ENCODE measurements at regions not wholly inside any gene's neighbourhood (a gene's known extent, or its start where the extent isn't known, plus 50 kb on each side); places are given as distances from the start of the nearest gene placed in this dataset.

DNA sequence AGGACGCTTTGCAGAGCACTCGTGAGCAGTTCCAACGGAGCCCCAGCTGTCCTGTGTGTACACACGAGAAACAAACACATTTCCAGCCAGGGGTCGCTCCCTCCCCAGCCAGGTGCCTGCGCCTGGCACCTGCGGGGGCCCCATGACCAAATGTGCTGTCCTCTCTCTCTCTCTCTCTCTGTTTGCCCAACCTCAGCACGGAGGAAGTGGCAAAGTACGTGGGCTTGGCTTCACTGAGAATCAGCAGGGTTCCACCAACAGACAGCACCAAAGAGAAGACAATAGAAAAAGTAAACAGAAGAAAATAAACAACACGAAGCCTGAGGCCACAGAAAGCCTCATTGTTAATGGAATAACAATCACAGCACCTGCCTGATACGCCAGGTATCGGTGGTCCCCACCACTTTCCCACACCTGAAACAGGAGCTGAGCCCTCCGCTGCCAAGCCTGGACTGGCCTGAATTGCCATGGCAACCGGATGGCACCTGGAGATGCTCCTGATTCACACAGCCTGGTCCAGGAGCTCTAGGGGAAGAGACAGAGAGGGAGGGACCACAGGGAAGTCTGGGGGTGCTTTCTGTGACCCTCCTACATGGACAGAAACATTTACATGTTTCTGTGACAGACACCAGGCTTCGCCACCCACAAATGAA lies 103.9 kb upstream of the CACNA1A start (continued):
- TF ChIP-seq FOXM1 (IDR thresholded peaks at IDR 0.05; ENCODE audit: low read depth): no peak

DNA sequence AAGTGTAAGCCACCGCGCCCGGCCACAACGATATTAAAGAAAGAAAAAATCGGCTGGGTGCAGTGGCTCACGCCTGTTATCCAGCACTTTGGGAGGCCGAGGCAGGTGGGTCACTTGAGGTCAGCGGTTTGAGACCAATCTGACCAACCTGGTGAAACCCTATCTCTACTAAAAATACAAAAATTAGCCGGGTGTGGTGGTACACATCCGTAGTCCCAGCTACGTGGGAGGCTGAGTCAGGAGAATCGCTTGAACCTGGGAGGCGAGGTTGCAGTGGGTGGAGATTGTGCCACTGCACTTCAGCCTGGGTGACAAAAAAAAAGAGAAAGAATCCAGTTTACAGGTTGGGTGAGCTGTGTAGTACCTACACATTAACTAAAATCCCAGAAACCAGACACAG lies 99.9 kb upstream of the CACNA1A start:
- WGBS (ENCODE audit: low lambda C conversion rate): 38% methylated on average over 12 of the region's 13 CpGs
- no peak for TF ChIP-seq RXRA (IDR thresholded peaks at IDR 0.05; ENCODE audit: borderline replicate concordance, low read depth)
- no peak for TF ChIP-seq NFIC (IDR thresholded peaks at IDR 0.05; ENCODE audit: borderline replicate concordance)
- TF ChIP-seq, protein P1, sequence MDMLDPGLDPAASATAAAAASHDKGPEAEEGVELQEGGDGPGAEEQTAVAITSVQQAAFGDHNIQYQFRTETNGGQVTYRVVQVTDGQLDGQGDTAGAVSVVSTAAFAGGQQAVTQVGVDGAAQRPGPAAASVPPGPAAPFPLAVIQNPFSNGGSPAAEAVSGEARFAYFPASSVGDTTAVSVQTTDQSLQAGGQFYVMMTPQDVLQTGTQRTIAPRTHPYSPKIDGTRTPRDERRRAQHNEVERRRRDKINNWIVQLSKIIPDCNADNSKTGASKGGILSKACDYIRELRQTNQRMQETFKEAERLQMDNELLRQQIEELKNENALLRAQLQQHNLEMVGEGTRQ (IDR thresholded peaks at IDR 0.05; ENCODE audit: borderline replicate concordance, low read depth, low read length): no peak
- TF ChIP-seq EZH2phosphoT487 (IDR thresholded peaks at IDR 0.05; ENCODE audit: borderline replicate concordance, low read depth): no peak
- TF ChIP-seq, protein P2, sequence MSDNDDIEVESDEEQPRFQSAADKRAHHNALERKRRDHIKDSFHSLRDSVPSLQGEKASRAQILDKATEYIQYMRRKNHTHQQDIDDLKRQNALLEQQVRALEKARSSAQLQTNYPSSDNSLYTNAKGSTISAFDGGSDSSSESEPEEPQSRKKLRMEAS (IDR thresholded peaks at IDR 0.05; ENCODE audit: low read depth): no peak
- TF ChIP-seq, protein P3, sequence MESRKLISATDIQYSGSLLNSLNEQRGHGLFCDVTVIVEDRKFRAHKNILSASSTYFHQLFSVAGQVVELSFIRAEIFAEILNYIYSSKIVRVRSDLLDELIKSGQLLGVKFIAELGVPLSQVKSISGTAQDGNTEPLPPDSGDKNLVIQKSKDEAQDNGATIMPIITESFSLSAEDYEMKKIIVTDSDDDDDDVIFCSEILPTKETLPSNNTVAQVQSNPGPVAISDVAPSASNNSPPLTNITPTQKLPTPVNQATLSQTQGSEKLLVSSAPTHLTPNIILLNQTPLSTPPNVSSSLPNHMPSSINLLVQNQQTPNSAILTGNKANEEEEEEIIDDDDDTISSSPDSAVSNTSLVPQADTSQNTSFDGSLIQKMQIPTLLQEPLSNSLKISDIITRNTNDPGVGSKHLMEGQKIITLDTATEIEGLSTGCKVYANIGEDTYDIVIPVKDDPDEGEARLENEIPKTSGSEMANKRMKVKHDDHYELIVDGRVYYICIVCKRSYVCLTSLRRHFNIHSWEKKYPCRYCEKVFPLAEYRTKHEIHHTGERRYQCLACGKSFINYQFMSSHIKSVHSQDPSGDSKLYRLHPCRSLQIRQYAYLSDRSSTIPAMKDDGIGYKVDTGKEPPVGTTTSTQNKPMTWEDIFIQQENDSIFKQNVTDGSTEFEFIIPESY (IDR thresholded peaks at IDR 0.05; ENCODE audit: borderline replicate concordance, low read depth): no peak
- no peak for TF ChIP-seq FOXJ3 (CRISPR knock-in tag; IDR thresholded peaks at IDR 0.05)
- TF ChIP-seq, protein P4, sequence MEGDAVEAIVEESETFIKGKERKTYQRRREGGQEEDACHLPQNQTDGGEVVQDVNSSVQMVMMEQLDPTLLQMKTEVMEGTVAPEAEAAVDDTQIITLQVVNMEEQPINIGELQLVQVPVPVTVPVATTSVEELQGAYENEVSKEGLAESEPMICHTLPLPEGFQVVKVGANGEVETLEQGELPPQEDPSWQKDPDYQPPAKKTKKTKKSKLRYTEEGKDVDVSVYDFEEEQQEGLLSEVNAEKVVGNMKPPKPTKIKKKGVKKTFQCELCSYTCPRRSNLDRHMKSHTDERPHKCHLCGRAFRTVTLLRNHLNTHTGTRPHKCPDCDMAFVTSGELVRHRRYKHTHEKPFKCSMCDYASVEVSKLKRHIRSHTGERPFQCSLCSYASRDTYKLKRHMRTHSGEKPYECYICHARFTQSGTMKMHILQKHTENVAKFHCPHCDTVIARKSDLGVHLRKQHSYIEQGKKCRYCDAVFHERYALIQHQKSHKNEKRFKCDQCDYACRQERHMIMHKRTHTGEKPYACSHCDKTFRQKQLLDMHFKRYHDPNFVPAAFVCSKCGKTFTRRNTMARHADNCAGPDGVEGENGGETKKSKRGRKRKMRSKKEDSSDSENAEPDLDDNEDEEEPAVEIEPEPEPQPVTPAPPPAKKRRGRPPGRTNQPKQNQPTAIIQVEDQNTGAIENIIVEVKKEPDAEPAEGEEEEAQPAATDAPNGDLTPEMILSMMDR (IDR thresholded peaks at IDR 0.05): no peak
- no peak for TF ChIP-seq YY1 (IDR thresholded peaks at IDR 0.05; ENCODE audit: low read depth)
- POLR2A ChIA-PET: no interaction called here

More for the DNA sequence above, 99.9 kb upstream of the CACNA1A start:
- no peaks in the 10 kb centered on the region for H3K36me3 ChIP-seq (replicated peaks in 1 of 2; ENCODE audit: control insufficient read depth in 1 of 2, insufficient read depth in 2 of 2, low read length in 1 of 2)
- H3K9ac ChIP-seq: no peak overlapping the region
- DNase-seq: no peak
- no peaks in the 10 kb centered on the region for H3K79me2 ChIP-seq (ENCODE audit: insufficient read depth)
- H3K27ac ChIP-seq (ENCODE audit: low read depth in 2 of 2, low read length in 1 of 2): no peak overlapping the region
- no peaks in the 10 kb centered on the region for H4K20me1 ChIP-seq (ENCODE audit: insufficient read depth)
- no peaks in the 10 kb centered on the region for H3K9me3 ChIP-seq
- H2AFZ ChIP-seq (ENCODE audit: low read depth): no peak overlapping the region
- H3K4me1 ChIP-seq (ENCODE audit: control insufficient read depth in 1 of 2, insufficient read depth in 2 of 2, low read depth in 1 of 2, low read length in 1 of 2): peaks cover 0 to 4% of the 10 kb centered on the region in 2 experiments; a peak in 1 of 4 replicates
- no peaks in the 10 kb centered on the region for H3F3A ChIP-seq (replicated peaks; ENCODE audit: insufficient read depth)
- CTCF ChIA-PET: interaction anchor here (1.3 to 3.0 kb wide), 3 partner anchors 10 to 113 kb away, joined by 3 to 15 read pairs (median 6); no protein-coding TSS in a partner anchor
- no peaks in the 10 kb centered on the region for H3K9me2 ChIP-seq
- H3K4me2 ChIP-seq: no peak overlapping the region
- no peak overlapping the region for H3K4me3 ChIP-seq (ENCODE audit: low read depth in 2 of 2, low read length in 1 of 2)
- H3K27me3 ChIP-seq (ENCODE audit: insufficient read depth): peaks cover 54% of the 10 kb centered on the region

Measured in SK-N-SH (cell line).